ENCODE measurements at regions not wholly inside any gene's neighbourhood (a gene's known extent, or its start where the extent isn't known, plus 50 kb on each side); places are given as distances from the start of the nearest gene placed in this dataset.

GRCh38 chr13:87128491-87128890, 542.7 kb upstream of the SLITRK5 start:
- H3K4me3 ChIP-seq (ENCODE audit: low read depth, low read length) = no peak overlapping the region
- TF ChIP-seq CTCF (IDR thresholded peaks at IDR 0.05; ENCODE audit: borderline replicate concordance, insufficient read depth, low read depth, low read length) = no peak

GRCh38 chr13:87129602-87130300, 541.4 kb upstream of the SLITRK5 start:
- H3K4me3 ChIP-seq (ENCODE audit: low read depth, low read length) = no peak overlapping the region
- TF ChIP-seq CTCF (IDR thresholded peaks at IDR 0.05; ENCODE audit: borderline replicate concordance, insufficient read depth, low read depth, low read length) = no peak

GRCh38 chr13:87130423-87130822, 540.7 kb upstream of the SLITRK5 start:
- H3K4me3 ChIP-seq (ENCODE audit: low read depth, low read length) = no peak overlapping the region
- TF ChIP-seq CTCF (IDR thresholded peaks at IDR 0.05; ENCODE audit: borderline replicate concordance, insufficient read depth, low read depth, low read length) = no peak

- TF ChIP-seq CTCF (IDR thresholded peaks at IDR 0.05; ENCODE audit: borderline replicate concordance, insufficient read depth, low read depth, low read length) = no peak
- H3K4me3 ChIP-seq (ENCODE audit: low read depth, low read length) = no peak overlapping the region
These were observed 539.6 kb upstream of the SLITRK5 start for GRCh38 chr13:87131611-87132010.

- no peak overlapping the region for H3K4me3 ChIP-seq (ENCODE audit: low read depth, low read length)
- TF ChIP-seq CTCF (IDR thresholded peaks at IDR 0.05; ENCODE audit: borderline replicate concordance, insufficient read depth, low read depth, low read length) = no peak
These were observed 532.3 kb upstream of the SLITRK5 start for GRCh38 chr13:87138866-87139265.

GRCh38 chr13:87147076-87147475, 524.1 kb upstream of the SLITRK5 start:
- no peak for TF ChIP-seq CTCF (IDR thresholded peaks at IDR 0.05; ENCODE audit: borderline replicate concordance, insufficient read depth, low read depth, low read length)
- no peak overlapping the region for H3K4me3 ChIP-seq (ENCODE audit: low read depth, low read length)

GRCh38 chr13:87153371-87153770, 517.8 kb upstream of the SLITRK5 start:
- TF ChIP-seq CTCF (IDR thresholded peaks at IDR 0.05; ENCODE audit: borderline replicate concordance, insufficient read depth, low read depth, low read length) = no peak
- no peak overlapping the region for H3K4me3 ChIP-seq (ENCODE audit: low read depth, low read length)
